Liver (tissue), 8 donors: ENCODE measurements at regions not wholly inside any gene's neighbourhood (a gene's known extent, or its start where the extent isn't known, plus 50 kb on each side); places are given as distances from the start of the nearest gene placed in this dataset.

Experiments used
- DNase-seq: peaks from one replicate; pipeline ENCODE4 v3.0.0-alpha.2; 2017; ENCODE audit warnings: low spot score
- H3K27ac ChIP-seq, 2 donors: one replicate each; pipeline ENCODE4 v1.7.0; 2013; ENCODE audit warnings: inconsistent platforms in 2 of 2, low read length in 2 of 2, control low read depth in 1 of 2, low read depth in 1 of 2, mild to moderate bottlenecking in 1 of 2
- H3K27me3 ChIP-seq, 4 donors: one replicate each; pipeline versions ENCODE4 v1.6.1 to v1.7.0; 2013; ENCODE audit warnings: low read length in 3 of 4, inconsistent platforms in 1 of 4, mild to moderate bottlenecking in 1 of 4, moderate library complexity in 1 of 4; ENCODE audit not compliant: control insufficient read depth in 4 of 4, insufficient read depth in 4 of 4
- H3K36me3 ChIP-seq, 4 donors: one replicate each; pipeline versions ENCODE4 v1.6.1 to v1.7.0; 2013; ENCODE audit warnings: low read length in 3 of 4, mild to moderate bottlenecking in 3 of 4, low read depth in 1 of 4, moderate library complexity in 1 of 4; ENCODE audit not compliant: control insufficient read depth in 4 of 4, insufficient read depth in 3 of 4
- H3K4me1 ChIP-seq, 4 donors: one replicate each; pipeline versions ENCODE4 v1.6.1 to v1.7.0; 2013; ENCODE audit warnings: low read length in 3 of 4, mild to moderate bottlenecking in 3 of 4, moderate library complexity in 1 of 4; ENCODE audit not compliant: control insufficient read depth in 4 of 4, insufficient read depth in 4 of 4
- H3K4me3 ChIP-seq, 3 donors: one replicate each; pipeline versions ENCODE4 v1.6.1 to v1.7.0; 2013; ENCODE audit warnings: low read length in 3 of 3, control low read depth in 1 of 3, low read depth in 1 of 3, mild to moderate bottlenecking in 1 of 3
- H3K9ac ChIP-seq, 2 donors: one replicate each; pipeline ENCODE4 v1.7.0; 2013; ENCODE audit warnings: low read length in 2 of 2, mild to moderate bottlenecking in 2 of 2, moderate library complexity in 2 of 2, control low read depth in 1 of 2, low read depth in 1 of 2
- H3K9me3 ChIP-seq, 4 donors: one replicate each; pipeline versions ENCODE4 v1.6.1 to v1.7.0; 2013; ENCODE audit warnings: low read length in 3 of 4; ENCODE audit not compliant: control insufficient read depth in 4 of 4
- EGR1 ChIP-seq, 2 donors: IDR thresholded peaks; 2 replicates each; pipeline ENCODE4 v1.6.1; 2016 to 2018; ENCODE audit warnings: antibody characterized with exemption in 2 of 2, low read depth in 2 of 2
- FOXA1 ChIP-seq: IDR thresholded peaks from 2 replicates; pipeline ENCODE4 v1.6.1; 2016; ENCODE audit warnings: antibody characterized with exemption
- FOXA2 ChIP-seq: IDR thresholded peaks from 2 replicates; pipeline ENCODE4 v1.6.1; 2016; ENCODE audit warnings: antibody characterized with exemption
- GABPA ChIP-seq, 2 donors: IDR thresholded peaks in 1 of 2; conservative IDR thresholded peaks in 1 of 2; 2 replicates each; pipeline ENCODE4 v1.6.1; 2016; ENCODE audit warnings: antibody characterized with exemption in 2 of 2, mild to moderate bottlenecking in 1 of 2, moderate library complexity in 1 of 2
- HNF4A ChIP-seq, 2 donors: conservative IDR thresholded peaks; 2 replicates each; pipeline ENCODE4 v1.6.1; 2016; ENCODE audit warnings: antibody characterized with exemption in 2 of 2, mild to moderate bottlenecking in 2 of 2
- HNF4G ChIP-seq: IDR thresholded peaks from 2 replicates; pipeline ENCODE4 v1.6.1; 2016; ENCODE audit warnings: antibody characterized with exemption
- JUND ChIP-seq, 2 donors: IDR thresholded peaks; 2 replicates each; pipeline ENCODE4 v1.6.1; 2016; ENCODE audit warnings: antibody characterized with exemption in 2 of 2
- RAD21 ChIP-seq, 2 donors: IDR thresholded peaks; 2 replicates each; pipeline ENCODE4 v1.6.1; 2016; ENCODE audit warnings: antibody characterized with exemption in 2 of 2, mild to moderate bottlenecking in 2 of 2
- RXRA ChIP-seq, 2 donors: IDR thresholded peaks; 2 replicates each; pipeline ENCODE4 v1.6.1; 2017 to 2018; ENCODE audit warnings: antibody characterized with exemption in 2 of 2, mild to moderate bottlenecking in 1 of 2
- SP1 ChIP-seq: IDR thresholded peaks from 2 replicates; pipeline ENCODE4 v1.6.1; 2018; ENCODE audit warnings: antibody characterized with exemption, mild to moderate bottlenecking
- TAF1 ChIP-seq: conservative IDR thresholded peaks from 2 replicates; pipeline ENCODE4 v1.6.1; 2016; ENCODE audit warnings: antibody characterized with exemption, mild to moderate bottlenecking
- YY1 ChIP-seq: IDR thresholded peaks from 2 replicates; pipeline ENCODE4 v1.6.1; 2016; ENCODE audit warnings: antibody characterized with exemption, mild to moderate bottlenecking
- WGBS: extraction: QIAGEN DNeasy Blood & Tissue Kit; methylation state at CpG from one replicate; pipeline ENCODE4 v1.1.7; 2013; 5-methylcytosine and 5-hydroxymethylcytosine counted together
- TF ChIP-seq, protein P1 (sequence below): fragments of 150-350 bp; IDR thresholded peaks from 2 replicates; pipeline ENCODE4 v1.5.1; 2017; ENCODE audit warnings: improper control_type of control experiment, low read depth, low read length; ENCODE audit not compliant: missing input control
- TF ChIP-seq, protein P2 (sequence below): IDR thresholded peaks from 2 replicates; pipeline ENCODE4 v1.6.1; 2016; ENCODE audit warnings: antibody characterized with exemption, mild to moderate bottlenecking
- TF ChIP-seq, protein P3 (sequence below): IDR thresholded peaks from 2 replicates; pipeline ENCODE4 v1.6.1; 2016; ENCODE audit warnings: antibody characterized with exemption
- donor health status: healthy.
- donor health status: healthy.
- donor health status: healthy.
- donor health status: healthy.
- donor health status: healthy.

- Histone ChIP-seq H3K4me1 (peaks cover 8 to 35% (median 34%) of the 10 kb centered on the region in 4 donors), H3K27ac (peak overlapping the region; percentile 44 to 49), H3K9me3 (no peaks in the 10 kb centered on the region), H3K9ac (no peak overlapping the region), H3K4me3 (no peak overlapping the region), H3K36me3 (peaks cover 0 to 26% (median 9%) of the 10 kb centered on the region in 4 donors), H3K27me3 (no peaks in the 10 kb centered on the region)
- TF ChIP-seq TAF1, result no peak
- WGBS, result 86% methylated on average over 17 of the region's 17 CpGs
- no peak for DNase-seq
These were observed 84.6 kb downstream of the RFLNA start for GRCh38 chr12:124379379-124379937.

GRCh38 chr12:124378926-124379325, 84.0 kb downstream of the RFLNA start:
- peak overlapping the region in 1 of 2 donors; percentile 44 for H3K27ac ChIP-seq
- H3K9ac ChIP-seq, result no peak overlapping the region
- no peak overlapping the region for H3K4me3 ChIP-seq
- peaks cover 12 to 40% (median 39%) of the 10 kb centered on the region in 4 donors for H3K4me1 ChIP-seq
- WGBS, result 86% methylated on average over 13 of the region's 13 CpGs
- no peaks in the 10 kb centered on the region for H3K9me3 ChIP-seq
- peaks cover 0 to 25% (median 7%) of the 10 kb centered on the region in 4 donors for H3K36me3 ChIP-seq
- H3K27me3 ChIP-seq, result no peaks in the 10 kb centered on the region
- TF ChIP-seq EGR1 (IDR thresholded peaks at IDR 0.05; ENCODE audit: low read depth in 2 of 2) (no peak), RAD21 (IDR thresholded peaks at IDR 0.05) (no peak), FOXA2 (no peak), YY1 (no peak), GABPA (IDR thresholded peaks at IDR 0.05 in 1 of 2, conservative IDR thresholded peaks at IDR 0.05 in 1 of 2) (no peak), SP1 (no peak), HNF4G (no peak), FOXA1 (no peak), HNF4A (conservative IDR thresholded peaks at IDR 0.05) (no peak), TAF1 (no peak), RXRA (IDR thresholded peaks at IDR 0.05) (no peak), JUND (IDR thresholded peaks at IDR 0.05) (no peak)
- TF ChIP-seq, protein P1, sequence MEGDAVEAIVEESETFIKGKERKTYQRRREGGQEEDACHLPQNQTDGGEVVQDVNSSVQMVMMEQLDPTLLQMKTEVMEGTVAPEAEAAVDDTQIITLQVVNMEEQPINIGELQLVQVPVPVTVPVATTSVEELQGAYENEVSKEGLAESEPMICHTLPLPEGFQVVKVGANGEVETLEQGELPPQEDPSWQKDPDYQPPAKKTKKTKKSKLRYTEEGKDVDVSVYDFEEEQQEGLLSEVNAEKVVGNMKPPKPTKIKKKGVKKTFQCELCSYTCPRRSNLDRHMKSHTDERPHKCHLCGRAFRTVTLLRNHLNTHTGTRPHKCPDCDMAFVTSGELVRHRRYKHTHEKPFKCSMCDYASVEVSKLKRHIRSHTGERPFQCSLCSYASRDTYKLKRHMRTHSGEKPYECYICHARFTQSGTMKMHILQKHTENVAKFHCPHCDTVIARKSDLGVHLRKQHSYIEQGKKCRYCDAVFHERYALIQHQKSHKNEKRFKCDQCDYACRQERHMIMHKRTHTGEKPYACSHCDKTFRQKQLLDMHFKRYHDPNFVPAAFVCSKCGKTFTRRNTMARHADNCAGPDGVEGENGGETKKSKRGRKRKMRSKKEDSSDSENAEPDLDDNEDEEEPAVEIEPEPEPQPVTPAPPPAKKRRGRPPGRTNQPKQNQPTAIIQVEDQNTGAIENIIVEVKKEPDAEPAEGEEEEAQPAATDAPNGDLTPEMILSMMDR, result no peak
- TF ChIP-seq, protein P2, sequence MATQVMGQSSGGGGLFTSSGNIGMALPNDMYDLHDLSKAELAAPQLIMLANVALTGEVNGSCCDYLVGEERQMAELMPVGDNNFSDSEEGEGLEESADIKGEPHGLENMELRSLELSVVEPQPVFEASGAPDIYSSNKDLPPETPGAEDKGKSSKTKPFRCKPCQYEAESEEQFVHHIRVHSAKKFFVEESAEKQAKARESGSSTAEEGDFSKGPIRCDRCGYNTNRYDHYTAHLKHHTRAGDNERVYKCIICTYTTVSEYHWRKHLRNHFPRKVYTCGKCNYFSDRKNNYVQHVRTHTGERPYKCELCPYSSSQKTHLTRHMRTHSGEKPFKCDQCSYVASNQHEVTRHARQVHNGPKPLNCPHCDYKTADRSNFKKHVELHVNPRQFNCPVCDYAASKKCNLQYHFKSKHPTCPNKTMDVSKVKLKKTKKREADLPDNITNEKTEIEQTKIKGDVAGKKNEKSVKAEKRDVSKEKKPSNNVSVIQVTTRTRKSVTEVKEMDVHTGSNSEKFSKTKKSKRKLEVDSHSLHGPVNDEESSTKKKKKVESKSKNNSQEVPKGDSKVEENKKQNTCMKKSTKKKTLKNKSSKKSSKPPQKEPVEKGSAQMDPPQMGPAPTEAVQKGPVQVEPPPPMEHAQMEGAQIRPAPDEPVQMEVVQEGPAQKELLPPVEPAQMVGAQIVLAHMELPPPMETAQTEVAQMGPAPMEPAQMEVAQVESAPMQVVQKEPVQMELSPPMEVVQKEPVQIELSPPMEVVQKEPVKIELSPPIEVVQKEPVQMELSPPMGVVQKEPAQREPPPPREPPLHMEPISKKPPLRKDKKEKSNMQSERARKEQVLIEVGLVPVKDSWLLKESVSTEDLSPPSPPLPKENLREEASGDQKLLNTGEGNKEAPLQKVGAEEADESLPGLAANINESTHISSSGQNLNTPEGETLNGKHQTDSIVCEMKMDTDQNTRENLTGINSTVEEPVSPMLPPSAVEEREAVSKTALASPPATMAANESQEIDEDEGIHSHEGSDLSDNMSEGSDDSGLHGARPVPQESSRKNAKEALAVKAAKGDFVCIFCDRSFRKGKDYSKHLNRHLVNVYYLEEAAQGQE, result no peak
- TF ChIP-seq, protein P3, sequence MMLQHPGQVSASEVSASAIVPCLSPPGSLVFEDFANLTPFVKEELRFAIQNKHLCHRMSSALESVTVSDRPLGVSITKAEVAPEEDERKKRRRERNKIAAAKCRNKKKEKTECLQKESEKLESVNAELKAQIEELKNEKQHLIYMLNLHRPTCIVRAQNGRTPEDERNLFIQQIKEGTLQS, result no peak
- DNase-seq, result no peak
